ENCODE measurements at regions not wholly inside any gene's neighbourhood (a gene's known extent, or its start where the extent isn't known, plus 50 kb on each side); places are given as distances from the start of the nearest gene placed in this dataset.

- CTCF ChIA-PET = no interaction called here
- no peak for DNase-seq (ENCODE audit: extremely low spot score)
- POLR2A ChIA-PET = no interaction called here
- TF ChIP-seq ELF4 (IDR thresholded peaks at IDR 0.05) (no peak), NFRKB (IDR thresholded peaks at IDR 0.05) (no peak), CTBP1 (IDR thresholded peaks at IDR 0.05; ENCODE audit: borderline replicate concordance) (no peak), PKNOX1 (IDR thresholded peaks at IDR 0.05) (no peak), SUZ12 (IDR thresholded peaks at IDR 0.05) (no peak), BHLHE40 (IDR thresholded peaks at IDR 0.05; ENCODE audit: borderline replicate concordance) (no peak), SP1 (IDR thresholded peaks at IDR 0.05) (no peak), ARNT (IDR thresholded peaks at IDR 0.05) (no peak), LEF1 (IDR thresholded peaks at IDR 0.05; ENCODE audit: borderline replicate concordance) (no peak), ZNF384 (IDR thresholded peaks at IDR 0.05) (no peak), TARDBP (IDR thresholded peaks at IDR 0.05) (no peak), FOXA1 (IDR thresholded peaks at IDR 0.05) (no peak), FOXK2 (IDR thresholded peaks at IDR 0.05) (no peak), FOXM1 (IDR thresholded peaks at IDR 0.05; ENCODE audit: borderline replicate concordance) (no peak), L3MBTL2 (conservative IDR thresholded peaks at IDR 0.05) (no peak), HDGF (IDR thresholded peaks at IDR 0.05; ENCODE audit: borderline replicate concordance) (no peak)
These were observed 678.5 kb upstream of the FOXG1 start for GRCh38 chr14:28088125-28088524.

- POLR2A ChIA-PET = no interaction called here
- TF ChIP-seq ARNT (IDR thresholded peaks at IDR 0.05) = no peak
- TF ChIP-seq PKNOX1 (IDR thresholded peaks at IDR 0.05) = no peak
- no peak for TF ChIP-seq SP1 (IDR thresholded peaks at IDR 0.05)
- TF ChIP-seq HDGF (IDR thresholded peaks at IDR 0.05; ENCODE audit: borderline replicate concordance) = no peak
- no peak for TF ChIP-seq FOXA1 (IDR thresholded peaks at IDR 0.05)
- TF ChIP-seq FOXK2 (IDR thresholded peaks at IDR 0.05) = no peak
- TF ChIP-seq LEF1 (IDR thresholded peaks at IDR 0.05; ENCODE audit: borderline replicate concordance) = no peak
- TF ChIP-seq FOXM1 (IDR thresholded peaks at IDR 0.05; ENCODE audit: borderline replicate concordance) = no peak
- no peak for TF ChIP-seq L3MBTL2 (conservative IDR thresholded peaks at IDR 0.05)
- no peak for TF ChIP-seq SUZ12 (IDR thresholded peaks at IDR 0.05)
- no peak for TF ChIP-seq NFRKB (IDR thresholded peaks at IDR 0.05)
- TF ChIP-seq ZNF384 (IDR thresholded peaks at IDR 0.05) = no peak
- no peak for TF ChIP-seq TARDBP (IDR thresholded peaks at IDR 0.05)
- TF ChIP-seq CTBP1 (IDR thresholded peaks at IDR 0.05; ENCODE audit: borderline replicate concordance) = no peak
- CTCF ChIA-PET = no interaction called here
These were observed 669.0 kb upstream of the FOXG1 start for GRCh38 chr14:28097585-28097984.

DNA sequence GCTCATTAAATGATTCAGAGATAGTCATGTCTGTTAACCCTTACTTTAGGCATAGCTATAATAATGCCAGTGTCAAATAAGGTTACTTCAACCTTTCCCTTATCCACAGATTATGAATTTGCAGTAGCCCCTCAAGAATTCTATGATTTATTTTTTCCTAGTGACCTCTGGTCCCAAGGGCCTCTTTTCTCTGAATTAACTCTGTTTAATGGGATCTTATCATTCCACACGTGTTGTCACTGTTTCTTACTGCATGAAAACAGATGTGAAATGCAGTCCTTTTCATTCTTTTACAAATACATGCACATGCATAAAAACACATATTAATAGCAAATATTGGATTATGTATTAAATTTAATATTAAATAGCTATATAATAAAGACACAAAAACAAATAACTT lies 667.7 kb upstream of the FOXG1 start:
- no peak for TF ChIP-seq FOXA1 (IDR thresholded peaks at IDR 0.05)
- TF ChIP-seq ZNF384 (IDR thresholded peaks at IDR 0.05) = no peak
- TF ChIP-seq SP1 (IDR thresholded peaks at IDR 0.05) = no peak
- TF ChIP-seq BHLHE40 (IDR thresholded peaks at IDR 0.05; ENCODE audit: borderline replicate concordance) = no peak
- no peak for TF ChIP-seq SUZ12 (IDR thresholded peaks at IDR 0.05)
- no peak for TF ChIP-seq ARNT (IDR thresholded peaks at IDR 0.05)
- TF ChIP-seq NFRKB (IDR thresholded peaks at IDR 0.05) = no peak
- no peak for TF ChIP-seq L3MBTL2 (conservative IDR thresholded peaks at IDR 0.05)
- TF ChIP-seq TARDBP (IDR thresholded peaks at IDR 0.05) = no peak
- TF ChIP-seq FOXM1 (IDR thresholded peaks at IDR 0.05; ENCODE audit: borderline replicate concordance) = no peak
- no peak for TF ChIP-seq LEF1 (IDR thresholded peaks at IDR 0.05; ENCODE audit: borderline replicate concordance)
- TF ChIP-seq HDGF (IDR thresholded peaks at IDR 0.05; ENCODE audit: borderline replicate concordance) = no peak
- no peak for TF ChIP-seq CTBP1 (IDR thresholded peaks at IDR 0.05; ENCODE audit: borderline replicate concordance)
- CTCF ChIA-PET = interaction anchor here (0.6 kb wide), 1 partner anchor 767 kb away, joined by 4 read pairs; no protein-coding TSS in a partner anchor
- POLR2A ChIA-PET = no interaction called here
- no peak for DNase-seq (ENCODE audit: extremely low spot score)

More at GRCh38 chr14:28097585-28097984, 669.0 kb upstream of the FOXG1 start:
- no peak for DNase-seq (ENCODE audit: extremely low spot score)

- CTCF ChIA-PET = no interaction called here
- TF ChIP-seq FOXM1 (IDR thresholded peaks at IDR 0.05; ENCODE audit: borderline replicate concordance) (no peak), ARNT (IDR thresholded peaks at IDR 0.05) (no peak), SUZ12 (IDR thresholded peaks at IDR 0.05) (no peak), ELF4 (IDR thresholded peaks at IDR 0.05) (no peak), SP1 (IDR thresholded peaks at IDR 0.05) (no peak), HDGF (IDR thresholded peaks at IDR 0.05; ENCODE audit: borderline replicate concordance) (no peak), TARDBP (IDR thresholded peaks at IDR 0.05) (no peak), CTBP1 (IDR thresholded peaks at IDR 0.05; ENCODE audit: borderline replicate concordance) (no peak), NFRKB (IDR thresholded peaks at IDR 0.05) (no peak), ZNF384 (IDR thresholded peaks at IDR 0.05) (no peak), PKNOX1 (IDR thresholded peaks at IDR 0.05) (no peak), BHLHE40 (IDR thresholded peaks at IDR 0.05; ENCODE audit: borderline replicate concordance) (no peak), FOXA1 (IDR thresholded peaks at IDR 0.05) (no peak), L3MBTL2 (conservative IDR thresholded peaks at IDR 0.05) (no peak), LEF1 (IDR thresholded peaks at IDR 0.05; ENCODE audit: borderline replicate concordance) (no peak), FOXK2 (IDR thresholded peaks at IDR 0.05) (no peak)
- POLR2A ChIA-PET = no interaction called here
- DNase-seq (ENCODE audit: extremely low spot score) = no peak
These were observed 664.6 kb upstream of the FOXG1 start for GRCh38 chr14:28102001-28102400.

DNA sequence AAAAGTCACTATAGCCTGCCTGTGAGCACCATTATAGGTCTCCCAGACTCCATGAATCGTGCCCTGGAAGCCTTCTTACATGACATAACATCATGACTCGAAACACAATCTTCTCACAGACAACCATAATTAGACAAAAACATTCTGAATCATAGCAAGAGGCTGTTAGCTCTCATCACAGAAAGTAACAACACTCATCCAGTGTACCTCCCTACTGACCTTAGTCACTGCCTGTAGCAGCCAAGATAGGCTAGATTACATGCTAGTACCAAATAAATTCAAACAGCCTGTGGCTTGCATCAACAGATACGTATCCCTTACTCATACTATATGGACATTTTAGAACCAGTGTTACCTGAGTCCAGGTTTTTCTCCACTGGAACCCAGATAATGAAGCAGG lies 663.8 kb upstream of the FOXG1 start:
- POLR2A ChIA-PET = no interaction called here
- DNase-seq (ENCODE audit: extremely low spot score) = no peak
- CTCF ChIA-PET = no interaction called here
- TF ChIP-seq FOXA1 (IDR thresholded peaks at IDR 0.05) = no peak
- no peak for TF ChIP-seq SUZ12 (IDR thresholded peaks at IDR 0.05)
- no peak for TF ChIP-seq SP1 (IDR thresholded peaks at IDR 0.05)
- TF ChIP-seq BHLHE40 (IDR thresholded peaks at IDR 0.05; ENCODE audit: borderline replicate concordance) = no peak
- no peak for TF ChIP-seq FOXM1 (IDR thresholded peaks at IDR 0.05; ENCODE audit: borderline replicate concordance)
- no peak for TF ChIP-seq L3MBTL2 (conservative IDR thresholded peaks at IDR 0.05)
- TF ChIP-seq LEF1 (IDR thresholded peaks at IDR 0.05; ENCODE audit: borderline replicate concordance) = no peak
- no peak for TF ChIP-seq PKNOX1 (IDR thresholded peaks at IDR 0.05)
- TF ChIP-seq TARDBP (IDR thresholded peaks at IDR 0.05) = no peak
- no peak for TF ChIP-seq CTBP1 (IDR thresholded peaks at IDR 0.05; ENCODE audit: borderline replicate concordance)
- no peak for TF ChIP-seq ARNT (IDR thresholded peaks at IDR 0.05)
- TF ChIP-seq ZNF384 (IDR thresholded peaks at IDR 0.05) = no peak
- TF ChIP-seq ELF4 (IDR thresholded peaks at IDR 0.05) = no peak
- TF ChIP-seq FOXK2 (IDR thresholded peaks at IDR 0.05) = no peak

Data from HEK293T (cell line).